GM23338 (cell line): ENCODE measurements at regions not wholly inside any gene's neighbourhood (a gene's known extent, or its start where the extent isn't known, plus 50 kb on each side); places are given as distances from the start of the nearest gene placed in this dataset.

Source experiments
- ATAC-seq: fragments of 200-7000 bp; cut with Tn5 transposase; 3 replicates; pipeline ENCODE4 v1.9.1; 2020
- DNase-seq: peaks from one replicate; pipeline ENCODE4 v3.0.0-alpha.2; 2015; ENCODE audit warnings: low spot score
- H2AFZ ChIP-seq: fragments of 200-600 bp; sonication (generic); 2 replicates; pipeline ENCODE4 v1.8.0; 2016; ENCODE audit warnings: antibody characterized with exemption, mild to moderate bottlenecking, moderate library complexity
- H3F3A ChIP-seq: fragments of 200-600 bp; sonication (generic); replicated peaks from 2 replicates; pipeline ENCODE4 v1.8.0; 2017; ENCODE audit warnings: antibody characterized with exemption, mixed run types, low read depth
- H3K27ac ChIP-seq: fragments of 200-600 bp; sonication (generic); 2 replicates; pipeline ENCODE4 v1.6.1; 2016; ENCODE audit warnings: low read depth
- H3K27me3 ChIP-seq: fragments of 200-600 bp; sonication (generic); 2 replicates; pipeline ENCODE4 v1.8.0; 2016; ENCODE audit warnings: mild to moderate bottlenecking, mixed run types, moderate library complexity; ENCODE audit not compliant: insufficient read depth
- H3K36me3 ChIP-seq: fragments of 200-600 bp; sonication (generic); 2 replicates; pipeline ENCODE4 v1.8.0; 2016; ENCODE audit warnings: mild to moderate bottlenecking; ENCODE audit not compliant: insufficient read depth
- H3K4me1 ChIP-seq: fragments of 200-600 bp; sonication (generic); 2 replicates; pipeline ENCODE4 v1.8.0; 2016; ENCODE audit warnings: mild to moderate bottlenecking, moderate library complexity; ENCODE audit not compliant: insufficient read depth
- H3K4me2 ChIP-seq: fragments of 200-600 bp; sonication (generic); 2 replicates; pipeline ENCODE4 v1.7.1; 2017; ENCODE audit warnings: mixed run types
- H3K4me3 ChIP-seq: fragments of 200-600 bp; sonication (generic); 2 replicates; pipeline ENCODE4 v1.6.1; 2016; ENCODE audit warnings: mixed run types
- H3K79me2 ChIP-seq: fragments of 200-600 bp; sonication (generic); replicated peaks from 2 replicates; pipeline ENCODE4 v1.8.0; 2017; ENCODE audit warnings: mild to moderate bottlenecking; ENCODE audit not compliant: insufficient read depth
- H3K9me2 ChIP-seq: fragments of 200-600 bp; sonication (generic); 2 replicates; pipeline ENCODE4 v1.8.0; 2017; ENCODE audit not compliant: insufficient read depth
- H4K20me1 ChIP-seq: fragments of 200-600 bp; sonication (generic); replicated peaks from 2 replicates; pipeline ENCODE4 v1.8.0; 2017; ENCODE audit warnings: mild to moderate bottlenecking; ENCODE audit not compliant: insufficient read depth
- H3K27ac Mint-ChIP-seq: 2 replicates; pipeline ENCODE4 v1.8.0; 2020; ENCODE audit warnings: inconsistent platforms, mild to moderate bottlenecking, moderate library complexity, mixed read lengths
- H3K27me3 Mint-ChIP-seq: 3 replicates; pipeline ENCODE4 v1.8.0; 2022; ENCODE audit warnings: low read depth, mild to moderate bottlenecking, moderate library complexity, mixed read lengths, inconsistent platforms; ENCODE audit not compliant: insufficient read depth, poor library complexity
- H3K36me3 Mint-ChIP-seq: 3 replicates; pipeline ENCODE4 v1.8.0; 2021; ENCODE audit warnings: low read depth, mild to moderate bottlenecking, inconsistent platforms, moderate library complexity, mixed read lengths
- H3K4me1 Mint-ChIP-seq: 3 replicates; pipeline ENCODE4 v1.8.0; 2020; ENCODE audit warnings: mild to moderate bottlenecking, inconsistent platforms, mixed read lengths
- H3K4me3 Mint-ChIP-seq: 3 replicates; pipeline ENCODE4 v1.8.0; 2021; ENCODE audit warnings: moderate library complexity, mild to moderate bottlenecking, inconsistent platforms, mixed read lengths
- H3K9me3 Mint-ChIP-seq: 3 replicates; pipeline ENCODE4 v1.8.0; 2020; ENCODE audit warnings: moderate library complexity, mild to moderate bottlenecking, inconsistent platforms, mixed read lengths
- CREB1 ChIP-seq: fragments of 250-450 bp; sonication (Bioruptor Pico); IDR thresholded peaks from 2 replicates; pipeline ENCODE4 v1.5.0; 2020; ENCODE audit warnings: low read depth, mild to moderate bottlenecking, moderate library complexity
- CTCF ChIP-seq, 2 experiments: fragments of 200-600 bp in 1 of 2; sonication (generic) in 1 of 2; conservative IDR thresholded peaks; 2 replicates each; pipeline versions ENCODE4 v1.5.1 to v1.6.1; 2016 to 2017; ENCODE audit warnings: antibody characterized with exemption in 2 of 2, low read depth in 2 of 2, mild to moderate bottlenecking in 2 of 2, moderate library complexity in 1 of 2
- ETS1 ChIP-seq: IDR thresholded peaks from 2 replicates; pipeline ENCODE4 v1.6.1; 2016; ENCODE audit warnings: antibody characterized with exemption
- EZH2 ChIP-seq: fragments of 200-600 bp; sonication (generic); IDR thresholded peaks from one replicate; pipeline ENCODE4 v1.8.0; 2017; ENCODE audit warnings: antibody characterized with exemption, mild to moderate bottlenecking, low read depth; ENCODE audit not compliant: unreplicated experiment
- EZH2phosphoT487 ChIP-seq: fragments of 200-600 bp; sonication (generic); IDR thresholded peaks from one replicate; pipeline ENCODE4 v1.8.1; 2018; ENCODE audit warnings: antibody characterized with exemption; ENCODE audit not compliant: unreplicated experiment
- JUNB ChIP-seq: IDR thresholded peaks from one replicate; pipeline ENCODE4 v1.6.1; 2016; ENCODE audit warnings: antibody characterized with exemption; ENCODE audit not compliant: unreplicated experiment
- NANOG ChIP-seq: IDR thresholded peaks from 2 replicates; pipeline ENCODE4 v1.6.1; 2016; ENCODE audit warnings: antibody characterized with exemption, borderline replicate concordance
- POLR2AphosphoS5 ChIP-seq: IDR thresholded peaks from 2 replicates; pipeline ENCODE4 v1.6.1; 2016; ENCODE audit warnings: antibody characterized with exemption, low read depth
- STAT1 ChIP-seq: IDR thresholded peaks from one replicate; pipeline ENCODE4 v1.6.1; 2016; ENCODE audit warnings: antibody characterized with exemption; ENCODE audit not compliant: unreplicated experiment
- ZNF114 ChIP-seq: fragments of 250-450 bp; sonication (Bioruptor Pico); IDR thresholded peaks from 2 replicates; pipeline ENCODE4 v1.5.0; 2020; ENCODE audit warnings: mild to moderate bottlenecking, moderate library complexity
- ZNF331 ChIP-seq: fragments of 250-450 bp; sonication (Bioruptor Pico); IDR thresholded peaks from 2 replicates; pipeline ENCODE4 v1.5.0; 2020; ENCODE audit warnings: low read depth, mild to moderate bottlenecking, moderate library complexity
- TF ChIP-seq, protein P1 (sequence below): fragments of 250-450 bp; sonication (Bioruptor Pico); IDR thresholded peaks from 2 replicates; pipeline ENCODE4 v1.5.0; 2020; ENCODE audit warnings: mild to moderate bottlenecking, moderate library complexity
- TF ChIP-seq, protein P2 (sequence below): IDR thresholded peaks from one replicate; pipeline ENCODE4 v1.6.1; 2018; ENCODE audit warnings: antibody characterized with exemption; ENCODE audit not compliant: unreplicated experiment

DNA sequence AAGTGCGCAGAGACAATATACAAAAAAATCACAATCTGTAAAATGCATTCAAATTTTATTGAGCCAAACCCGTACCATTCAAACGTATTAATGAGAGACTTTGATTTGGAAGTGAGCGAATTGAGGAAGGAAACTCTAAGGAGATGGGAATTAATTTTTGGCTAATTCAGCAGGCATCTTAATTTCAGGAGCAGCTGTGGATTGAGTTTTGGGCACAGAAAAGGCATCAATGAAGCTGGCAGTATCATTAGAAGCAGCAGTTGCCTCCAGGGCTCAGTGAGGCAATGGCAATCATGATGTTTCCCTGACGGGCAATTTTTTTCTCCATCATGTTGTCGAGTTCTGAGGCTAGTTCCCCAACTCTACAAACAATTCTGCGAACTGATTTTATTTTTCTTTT, 2041.6 kb downstream of the NCAM2 start:
- ATAC-seq (no peak), DNase-seq (no peak)
- H3K27me3 Mint-ChIP-seq: no peaks in the 10 kb centered on the region
- H3K27ac Mint-ChIP-seq: no peak overlapping the region
- H2AFZ ChIP-seq: no peak overlapping the region
- no peaks in the 10 kb centered on the region for H3K4me1 ChIP-seq
- no peaks in the 10 kb centered on the region for H3K27me3 ChIP-seq
- TF ChIP-seq CTCF (conservative IDR thresholded peaks at IDR 0.05; ENCODE audit: low read depth in 2 of 2): no peak
- no peak for TF ChIP-seq EZH2
- TF ChIP-seq EZH2phosphoT487: no peak
- TF ChIP-seq, protein P1, sequence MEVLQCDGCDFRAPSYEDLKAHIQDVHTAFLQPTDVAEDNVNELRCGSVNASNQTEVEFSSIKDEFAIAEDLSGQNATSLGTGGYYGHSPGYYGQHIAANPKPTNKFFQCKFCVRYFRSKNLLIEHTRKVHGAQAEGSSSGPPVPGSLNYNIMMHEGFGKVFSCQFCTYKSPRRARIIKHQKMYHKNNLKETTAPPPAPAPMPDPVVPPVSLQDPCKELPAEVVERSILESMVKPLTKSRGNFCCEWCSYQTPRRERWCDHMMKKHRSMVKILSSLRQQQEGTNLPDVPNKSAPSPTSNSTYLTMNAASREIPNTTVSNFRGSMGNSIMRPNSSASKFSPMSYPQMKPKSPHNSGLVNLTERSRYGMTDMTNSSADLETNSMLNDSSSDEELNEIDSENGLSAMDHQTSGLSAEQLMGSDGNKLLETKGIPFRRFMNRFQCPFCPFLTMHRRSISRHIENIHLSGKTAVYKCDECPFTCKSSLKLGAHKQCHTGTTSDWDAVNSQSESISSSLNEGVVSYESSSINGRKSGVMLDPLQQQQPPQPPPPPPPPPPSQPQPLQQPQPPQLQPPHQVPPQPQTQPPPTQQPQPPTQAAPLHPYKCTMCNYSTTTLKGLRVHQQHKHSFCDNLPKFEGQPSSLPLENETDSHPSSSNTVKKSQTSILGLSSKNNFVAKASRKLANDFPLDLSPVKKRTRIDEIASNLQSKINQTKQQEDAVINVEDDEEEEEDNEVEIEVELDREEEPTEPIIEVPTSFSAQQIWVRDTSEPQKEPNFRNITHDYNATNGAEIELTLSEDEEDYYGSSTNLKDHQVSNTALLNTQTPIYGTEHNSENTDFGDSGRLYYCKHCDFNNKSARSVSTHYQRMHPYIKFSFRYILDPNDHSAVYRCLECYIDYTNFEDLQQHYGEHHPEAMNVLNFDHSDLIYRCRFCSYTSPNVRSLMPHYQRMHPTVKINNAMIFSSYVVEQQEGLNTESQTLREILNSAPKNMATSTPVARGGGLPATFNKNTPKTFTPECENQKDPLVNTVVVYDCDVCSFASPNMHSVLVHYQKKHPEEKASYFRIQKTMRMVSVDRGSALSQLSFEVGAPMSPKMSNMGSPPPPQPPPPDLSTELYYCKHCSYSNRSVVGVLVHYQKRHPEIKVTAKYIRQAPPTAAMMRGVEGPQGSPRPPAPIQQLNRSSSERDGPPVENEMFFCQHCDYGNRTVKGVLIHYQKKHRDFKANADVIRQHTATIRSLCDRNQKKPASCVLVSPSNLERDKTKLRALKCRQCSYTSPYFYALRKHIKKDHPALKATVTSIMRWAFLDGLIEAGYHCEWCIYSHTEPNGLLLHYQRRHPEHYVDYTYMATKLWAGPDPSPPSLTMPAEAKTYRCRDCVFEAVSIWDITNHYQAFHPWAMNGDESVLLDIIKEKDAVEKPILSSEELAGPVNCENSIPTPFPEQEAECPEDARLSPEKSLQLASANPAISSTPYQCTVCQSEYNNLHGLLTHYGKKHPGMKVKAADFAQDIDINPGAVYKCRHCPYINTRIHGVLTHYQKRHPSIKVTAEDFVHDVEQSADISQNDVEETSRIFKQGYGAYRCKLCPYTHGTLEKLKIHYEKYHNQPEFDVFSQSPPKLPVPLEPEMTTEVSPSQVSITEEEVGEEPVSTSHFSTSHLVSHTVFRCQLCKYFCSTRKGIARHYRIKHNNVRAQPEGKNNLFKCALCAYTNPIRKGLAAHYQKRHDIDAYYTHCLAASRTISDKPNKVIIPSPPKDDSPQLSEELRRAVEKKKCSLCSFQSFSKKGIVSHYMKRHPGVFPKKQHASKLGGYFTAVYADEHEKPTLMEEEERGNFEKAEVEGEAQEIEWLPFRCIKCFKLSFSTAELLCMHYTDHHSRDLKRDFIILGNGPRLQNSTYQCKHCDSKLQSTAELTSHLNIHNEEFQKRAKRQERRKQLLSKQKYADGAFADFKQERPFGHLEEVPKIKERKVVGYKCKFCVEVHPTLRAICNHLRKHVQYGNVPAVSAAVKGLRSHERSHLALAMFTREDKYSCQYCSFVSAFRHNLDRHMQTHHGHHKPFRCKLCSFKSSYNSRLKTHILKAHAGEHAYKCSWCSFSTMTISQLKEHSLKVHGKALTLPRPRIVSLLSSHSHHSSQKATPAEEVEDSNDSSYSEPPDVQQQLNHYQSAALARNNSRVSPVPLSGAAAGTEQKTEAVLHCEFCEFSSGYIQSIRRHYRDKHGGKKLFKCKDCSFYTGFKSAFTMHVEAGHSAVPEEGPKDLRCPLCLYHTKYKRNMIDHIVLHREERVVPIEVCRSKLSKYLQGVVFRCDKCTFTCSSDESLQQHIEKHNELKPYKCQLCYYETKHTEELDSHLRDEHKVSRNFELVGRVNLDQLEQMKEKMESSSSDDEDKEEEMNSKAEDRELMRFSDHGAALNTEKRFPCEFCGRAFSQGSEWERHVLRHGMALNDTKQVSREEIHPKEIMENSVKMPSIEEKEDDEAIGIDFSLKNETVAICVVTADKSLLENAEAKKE: no peak
- no peak for TF ChIP-seq POLR2AphosphoS5
- no peak for TF ChIP-seq CREB1 (CRISPR knock-in tag)
- no peak for TF ChIP-seq STAT1
- TF ChIP-seq ETS1: no peak
- TF ChIP-seq ZNF114 (CRISPR knock-in tag): no peak
- TF ChIP-seq, protein P2, sequence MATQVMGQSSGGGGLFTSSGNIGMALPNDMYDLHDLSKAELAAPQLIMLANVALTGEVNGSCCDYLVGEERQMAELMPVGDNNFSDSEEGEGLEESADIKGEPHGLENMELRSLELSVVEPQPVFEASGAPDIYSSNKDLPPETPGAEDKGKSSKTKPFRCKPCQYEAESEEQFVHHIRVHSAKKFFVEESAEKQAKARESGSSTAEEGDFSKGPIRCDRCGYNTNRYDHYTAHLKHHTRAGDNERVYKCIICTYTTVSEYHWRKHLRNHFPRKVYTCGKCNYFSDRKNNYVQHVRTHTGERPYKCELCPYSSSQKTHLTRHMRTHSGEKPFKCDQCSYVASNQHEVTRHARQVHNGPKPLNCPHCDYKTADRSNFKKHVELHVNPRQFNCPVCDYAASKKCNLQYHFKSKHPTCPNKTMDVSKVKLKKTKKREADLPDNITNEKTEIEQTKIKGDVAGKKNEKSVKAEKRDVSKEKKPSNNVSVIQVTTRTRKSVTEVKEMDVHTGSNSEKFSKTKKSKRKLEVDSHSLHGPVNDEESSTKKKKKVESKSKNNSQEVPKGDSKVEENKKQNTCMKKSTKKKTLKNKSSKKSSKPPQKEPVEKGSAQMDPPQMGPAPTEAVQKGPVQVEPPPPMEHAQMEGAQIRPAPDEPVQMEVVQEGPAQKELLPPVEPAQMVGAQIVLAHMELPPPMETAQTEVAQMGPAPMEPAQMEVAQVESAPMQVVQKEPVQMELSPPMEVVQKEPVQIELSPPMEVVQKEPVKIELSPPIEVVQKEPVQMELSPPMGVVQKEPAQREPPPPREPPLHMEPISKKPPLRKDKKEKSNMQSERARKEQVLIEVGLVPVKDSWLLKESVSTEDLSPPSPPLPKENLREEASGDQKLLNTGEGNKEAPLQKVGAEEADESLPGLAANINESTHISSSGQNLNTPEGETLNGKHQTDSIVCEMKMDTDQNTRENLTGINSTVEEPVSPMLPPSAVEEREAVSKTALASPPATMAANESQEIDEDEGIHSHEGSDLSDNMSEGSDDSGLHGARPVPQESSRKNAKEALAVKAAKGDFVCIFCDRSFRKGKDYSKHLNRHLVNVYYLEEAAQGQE: no peak
- TF ChIP-seq JUNB: no peak
- no peak for TF ChIP-seq ZNF331 (CRISPR knock-in tag)
- TF ChIP-seq NANOG: no peak
- H3K36me3 ChIP-seq: no peaks in the 10 kb centered on the region
- no peaks in the 10 kb centered on the region for H3K4me1 Mint-ChIP-seq
- no peak overlapping the region for H3K4me2 ChIP-seq
- H3K9me3 Mint-ChIP-seq: peaks cover 10% of the 10 kb centered on the region
- H3K9me2 ChIP-seq: no peaks in the 10 kb centered on the region
- H3K27ac ChIP-seq: no peak overlapping the region
- no peaks in the 10 kb centered on the region for H3K79me2 ChIP-seq
- H3K36me3 Mint-ChIP-seq: peaks cover 7% of the 10 kb centered on the region; the same call in 1 of the 3 replicates
- H4K20me1 ChIP-seq: no peaks in the 10 kb centered on the region
- no peak overlapping the region for H3K4me3 Mint-ChIP-seq
- H3K4me3 ChIP-seq: no peak overlapping the region
- no peaks in the 10 kb centered on the region for H3F3A ChIP-seq
